Central memory CD4-positive, alpha-beta T cell (primary cell): ENCODE measurements at regions not wholly inside any gene's neighbourhood (a gene's known extent, or its start where the extent isn't known, plus 50 kb on each side); places are given as distances from the start of the nearest gene placed in this dataset.
"Not testable (repeated sequence)": the region's sequence is repeated elsewhere in the genome, so short reads cannot be mapped to it uniquely, and the experiment has no call there.

Experiments used
- DNase-seq: peaks from one replicate; pipeline ENCODE4 v3.0.0; 2022

GRCh38 chr9:26562338-26562737 is 330.3 kb downstream of the CAAP1 start:
- DNase-seq: no peak

GRCh38 chr9:26561928-26562327 is 330.7 kb downstream of the CAAP1 start:
- DNase-seq: no peak

- no peak for DNase-seq
These were observed 333.1 kb downstream of the CAAP1 start for GRCh38 chr9:26559506-26559905.

DNA sequence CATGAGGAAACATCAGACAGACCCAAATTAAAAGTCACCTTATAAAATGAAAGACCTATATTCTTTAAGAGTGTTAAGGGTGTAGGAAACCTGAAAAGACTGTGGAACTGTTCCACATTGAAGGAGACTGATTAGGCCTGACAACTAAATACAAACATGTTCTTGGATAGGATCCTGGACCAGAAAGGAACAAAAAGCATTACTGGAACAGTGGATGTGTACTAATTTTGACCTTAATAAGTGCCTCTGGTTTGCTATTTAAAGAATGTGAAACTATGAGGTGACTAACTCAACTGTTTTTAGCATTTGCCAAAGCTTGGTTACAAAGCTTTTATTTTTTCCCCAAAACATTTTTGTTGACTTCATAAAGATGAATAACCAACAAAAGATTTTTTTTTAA is 340.6 kb downstream of the CAAP1 start:
- no peak for DNase-seq

- no peak for DNase-seq
These were observed 341.2 kb downstream of the CAAP1 start for GRCh38 chr9:26551451-26551850.

DNA sequence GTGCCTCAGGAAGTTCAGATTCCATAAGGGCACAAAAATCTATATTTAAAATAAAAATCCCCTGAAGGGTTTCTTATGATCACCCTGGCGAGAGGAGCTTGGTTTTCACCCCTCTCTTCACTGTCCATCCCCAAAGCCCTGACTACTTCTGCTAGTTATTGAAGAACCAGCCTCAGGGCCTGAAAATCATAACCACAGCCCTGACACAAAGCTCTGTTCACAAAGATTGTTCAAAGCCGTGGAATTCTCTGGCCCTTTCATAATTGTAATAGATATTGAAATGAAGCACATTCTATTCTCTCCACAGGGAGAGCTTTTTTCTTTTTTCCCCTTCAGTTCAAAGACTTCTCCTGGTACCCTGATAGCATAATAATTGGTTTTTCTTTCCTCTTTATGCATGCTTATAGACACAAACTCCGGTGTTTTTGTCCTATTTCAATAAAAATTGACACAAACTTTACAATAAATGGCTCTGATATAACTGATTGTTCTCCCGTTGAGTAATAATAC is 343.8 kb downstream of the CAAP1 start:
- no peak for DNase-seq

DNA sequence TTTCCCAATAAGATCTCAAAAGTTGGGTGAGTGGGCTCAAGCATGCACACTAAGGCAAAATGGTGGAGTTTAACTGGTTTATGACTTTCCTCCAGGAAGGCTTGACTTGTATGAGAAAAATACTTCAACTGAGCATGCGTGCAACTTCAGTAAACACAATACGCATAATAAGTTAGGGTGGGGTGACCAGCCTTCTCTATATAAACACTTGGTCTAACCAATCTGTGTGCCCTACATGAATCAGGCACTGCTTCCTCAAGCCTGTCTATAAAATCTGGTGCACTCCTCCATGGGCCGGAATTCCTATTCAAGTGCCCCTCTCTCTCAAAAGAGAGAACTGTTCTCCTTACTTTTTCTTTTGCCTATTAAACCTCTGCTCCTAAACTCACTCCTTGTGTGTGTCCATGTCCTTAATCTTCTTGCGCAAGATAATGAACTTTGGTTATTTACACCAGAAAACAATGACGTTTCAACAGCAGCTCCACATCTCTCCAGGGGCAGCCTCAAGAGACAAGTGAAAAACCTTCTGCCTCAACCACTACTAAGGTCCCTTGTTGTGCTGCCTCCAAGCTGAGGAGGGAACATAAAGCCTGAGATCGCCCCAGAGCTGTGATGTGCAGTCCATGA is 352.6 kb downstream of the CAAP1 start:
- no peak for DNase-seq

GRCh38 chr9:26537211-26537610 is 355.4 kb downstream of the CAAP1 start:
- DNase-seq: no peak

DNA sequence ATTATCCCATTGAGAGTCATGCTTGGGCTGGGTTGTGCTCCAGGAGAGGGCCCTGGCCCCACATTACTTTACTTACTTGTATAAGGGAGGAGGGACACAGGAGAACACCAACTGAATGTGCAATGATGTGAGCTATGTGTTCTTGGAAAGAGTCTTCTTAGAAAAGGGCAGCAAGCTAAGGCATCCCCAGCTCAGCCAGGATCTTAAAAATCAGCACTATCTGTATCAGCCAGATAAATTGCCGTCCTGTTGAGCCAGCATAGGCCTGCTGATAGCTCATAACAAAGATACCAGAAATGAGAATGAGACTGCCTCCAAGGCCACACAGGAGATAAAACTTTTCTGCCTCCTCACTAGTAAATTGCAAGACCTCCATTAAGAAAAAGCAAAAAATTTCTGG is 357.5 kb downstream of the CAAP1 start:
- no peak for DNase-seq

DNA sequence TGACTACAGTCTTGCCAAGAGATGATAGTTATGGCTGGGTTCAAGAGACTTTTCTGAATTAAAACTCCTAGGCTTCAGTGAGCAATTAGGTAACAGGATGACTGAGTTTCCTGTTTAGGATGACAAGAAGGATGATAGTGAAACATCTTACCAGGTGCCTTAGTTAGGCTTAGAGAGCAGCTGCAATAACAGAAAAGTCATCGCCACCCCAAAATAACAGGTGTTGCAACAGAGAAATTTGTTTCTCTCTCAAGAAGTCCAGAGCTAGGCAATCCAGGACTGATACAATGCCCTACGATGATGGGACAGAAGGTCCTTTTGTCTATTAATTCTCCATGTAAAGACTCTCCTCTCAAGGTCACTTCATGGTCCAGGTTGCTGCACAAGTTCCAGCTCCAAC is 361.8 kb downstream of the CAAP1 start:
- no peak for DNase-seq

GRCh38 chr9:26527931-26528330 is 364.7 kb downstream of the CAAP1 start:
- no peak for DNase-seq

DNA sequence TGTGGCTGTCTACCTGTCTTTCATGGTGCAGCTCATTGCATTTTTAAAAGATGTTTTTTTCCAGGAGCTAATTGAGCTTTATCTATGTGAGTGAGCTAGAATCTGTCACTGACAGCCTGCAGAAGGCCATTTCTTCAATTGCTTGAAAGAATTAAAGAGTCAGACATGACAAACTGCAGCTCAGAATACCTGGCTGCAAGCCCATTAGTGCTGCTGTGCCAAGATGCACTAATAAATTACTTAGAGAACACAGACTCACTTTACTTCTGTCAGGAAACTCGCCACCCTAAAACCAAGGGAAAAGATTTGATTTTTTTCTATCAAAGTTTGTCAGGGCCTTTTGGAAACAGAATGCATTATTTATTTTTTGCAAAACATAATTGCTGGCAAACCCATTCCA is 368.3 kb downstream of the CAAP1 start:
- no peak for DNase-seq

DNA sequence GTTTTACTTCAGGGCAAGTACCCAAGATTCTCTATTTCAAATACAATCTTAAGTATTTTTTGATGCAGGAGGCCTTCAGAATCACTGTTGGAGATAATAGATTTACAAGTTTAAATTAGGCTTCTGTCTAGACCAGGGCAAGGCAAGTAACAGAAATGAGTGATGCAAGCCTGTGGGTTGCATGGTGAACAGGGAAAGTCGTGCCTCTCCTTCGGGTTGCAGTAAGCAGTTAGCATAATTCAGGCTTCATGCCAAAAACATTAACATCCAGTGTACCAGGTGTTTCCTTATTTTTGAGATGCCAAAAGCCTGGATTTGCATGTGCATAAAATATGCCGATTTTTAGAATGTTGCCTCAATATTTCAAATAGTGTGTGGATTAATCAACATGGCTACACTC is 369.0 kb downstream of the CAAP1 start:
- DNase-seq: no peak

- DNase-seq: no peak
These were observed 372.5 kb downstream of the CAAP1 start for GRCh38 chr9:26520141-26520540.

DNA sequence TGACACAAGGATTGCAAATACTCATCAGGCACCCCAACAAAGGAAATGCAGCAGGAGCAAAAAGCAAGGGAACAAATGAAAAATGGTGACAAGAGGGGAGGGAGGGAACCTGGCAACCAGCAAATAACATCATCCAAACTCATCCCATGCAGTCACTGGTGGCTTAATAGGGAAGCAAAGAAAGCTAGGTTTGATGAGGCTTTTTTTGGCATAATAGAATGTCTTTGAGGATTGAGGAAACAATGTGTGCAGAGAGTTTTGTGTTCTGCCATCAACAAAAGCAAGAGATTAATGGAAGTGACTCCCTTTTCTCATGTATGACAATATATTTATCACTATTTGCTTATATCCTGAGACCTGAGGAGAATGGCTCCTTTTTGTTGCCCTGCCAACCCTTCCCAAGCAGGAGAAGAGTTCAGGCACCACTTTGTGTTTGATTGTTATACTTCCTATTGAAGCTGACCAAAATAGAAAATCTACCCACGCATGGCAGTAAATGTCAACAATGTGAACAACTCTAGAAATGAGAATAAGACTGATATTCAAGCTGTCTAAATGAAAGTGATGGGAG is 375.7 kb downstream of the CAAP1 start:
- no peak for DNase-seq

- DNase-seq: no peak
These were observed 378.9 kb downstream of the CAAP1 start for GRCh38 chr9:26513730-26514129.

- DNase-seq: no peak
These were observed 382.5 kb downstream of the CAAP1 start for GRCh38 chr9:26510137-26510536.

- DNase-seq: no peak
These were observed 383.7 kb downstream of the CAAP1 start for GRCh38 chr9:26508897-26509296.

DNA sequence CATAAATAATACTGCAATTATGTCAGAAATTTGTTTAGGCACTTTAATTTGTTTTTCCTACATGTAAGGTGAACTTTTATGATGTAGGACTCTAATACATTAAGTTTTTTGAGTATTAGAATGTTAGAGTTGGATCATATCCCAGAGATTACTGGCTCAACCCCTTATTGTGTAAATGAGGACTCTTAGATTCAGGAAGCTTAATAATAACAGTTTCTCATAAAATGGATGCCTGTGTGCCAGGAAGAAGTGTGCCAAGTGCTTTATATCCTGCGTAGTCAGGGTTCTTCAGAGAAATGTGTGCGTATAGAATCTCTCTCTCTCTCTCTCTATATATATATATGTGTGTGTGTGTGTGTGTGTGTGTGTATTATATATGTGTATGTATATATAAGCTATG is 388.5 kb downstream of the CAAP1 start:
- no peak for DNase-seq

DNA sequence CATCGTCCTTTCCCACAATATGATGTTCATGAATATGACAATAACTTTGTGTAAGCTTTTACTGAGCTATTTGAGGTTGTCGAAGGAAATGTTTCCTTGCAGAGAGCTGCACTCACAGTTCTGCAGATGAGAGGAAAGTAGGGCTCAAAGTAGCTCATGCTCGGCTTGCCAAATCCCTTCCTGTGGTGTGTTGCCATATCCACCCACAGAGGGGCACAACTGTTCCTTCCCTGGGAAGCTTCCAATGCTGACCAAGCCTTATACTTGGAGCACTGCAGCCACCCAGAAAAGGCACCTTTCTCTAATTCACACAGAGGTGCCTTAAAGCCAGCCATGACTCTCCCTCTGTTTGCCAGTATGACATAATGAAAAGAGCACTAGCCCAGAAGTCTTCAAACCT is 390.3 kb downstream of the CAAP1 start:
- no peak for DNase-seq

- DNase-seq: no peak
These were observed 392.1 kb downstream of the CAAP1 start for GRCh38 chr9:26500471-26500870.

- not testable (repeated sequence) for DNase-seq
These were observed 399.7 kb downstream of the CAAP1 start for GRCh38 chr9:26492608-26493521.

DNA sequence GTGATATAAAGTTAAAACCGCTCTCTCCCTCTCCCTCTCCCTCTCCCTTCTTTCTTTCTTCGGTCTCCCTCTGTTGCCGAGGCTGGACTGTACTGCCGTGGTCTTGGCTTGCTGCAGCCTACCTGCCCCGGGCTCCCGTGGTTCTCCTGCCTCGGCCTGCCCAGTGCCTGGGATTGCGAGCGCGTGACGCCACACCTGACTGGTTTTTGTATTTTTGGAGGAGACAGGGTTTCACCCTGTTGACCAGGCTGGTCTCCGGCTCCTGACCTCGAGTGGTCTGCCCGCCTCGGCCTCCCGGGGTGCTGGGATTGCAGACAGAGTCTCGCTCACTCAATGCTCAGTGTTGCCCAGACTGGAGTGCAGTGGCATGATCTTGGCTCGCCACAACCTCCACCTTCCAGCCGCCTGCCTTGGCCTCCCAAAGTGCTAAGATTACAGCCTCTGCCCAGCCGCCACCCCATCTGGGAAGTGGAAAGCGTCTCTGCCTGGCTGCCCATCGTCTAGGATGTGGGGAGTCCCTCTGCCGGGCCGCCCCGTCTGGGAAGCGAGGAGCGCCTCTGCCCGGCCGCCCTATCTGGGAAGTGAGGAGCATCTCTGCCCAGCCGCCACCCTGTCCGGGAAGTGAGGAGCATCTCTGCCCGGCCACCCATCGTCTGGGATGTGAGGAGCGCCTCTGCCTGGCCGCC is 400.5 kb downstream of the CAAP1 start:
- DNase-seq: not testable (repeated sequence)
